Type B pancreatic cell (in vitro differentiated cells): ENCODE measurements at regions not wholly inside any gene's neighbourhood (a gene's known extent, or its start where the extent isn't known, plus 50 kb on each side); places are given as distances from the start of the nearest gene placed in this dataset.

Experiments
- DNase-seq: peaks from one replicate; pipeline ENCODE4 v3.0.0; 2021; ENCODE audit warnings: mixed read lengths; ENCODE audit not compliant: unreplicated experiment; ENCODE audit errors: extremely low spot score
- H3K27ac Mint-ChIP-seq: 2 replicates; pipeline ENCODE4 v1.8.0; 2021; ENCODE audit warnings: mild to moderate bottlenecking, mixed read lengths
- H3K27me3 Mint-ChIP-seq: 2 replicates; pipeline ENCODE4 v1.8.0; 2021; ENCODE audit warnings: mixed read lengths
- H3K36me3 Mint-ChIP-seq: 2 replicates; pipeline ENCODE4 v1.8.0; 2021; ENCODE audit warnings: mixed read lengths
- H3K4me1 Mint-ChIP-seq: one replicate; pipeline ENCODE4 v1.8.0; 2021; ENCODE audit warnings: mixed read lengths; ENCODE audit not compliant: unreplicated experiment
- H3K4me3 Mint-ChIP-seq: 2 replicates; pipeline ENCODE4 v1.8.0; 2021; ENCODE audit warnings: mild to moderate bottlenecking, mixed read lengths
- H3K9me3 Mint-ChIP-seq: 2 replicates; pipeline ENCODE4 v1.8.0; 2021; ENCODE audit warnings: mixed read lengths
- CTCF ChIP-seq: fragments of 200-600 bp; sonication (generic); conservative IDR thresholded peaks from 2 replicates; pipeline ENCODE4 v1.5.0; 2021; ENCODE audit warnings: antibody characterized with exemption, mild to moderate bottlenecking

GRCh38 chr14:81743605-81744004 is 210.0 kb upstream of the SEL1L start:
- no peak overlapping the region for H3K27ac Mint-ChIP-seq
- peaks cover 8% of the 10 kb centered on the region for H3K4me1 Mint-ChIP-seq
- no peak overlapping the region for H3K4me3 Mint-ChIP-seq
- no peaks in the 10 kb centered on the region for H3K36me3 Mint-ChIP-seq
- no peaks in the 10 kb centered on the region for H3K9me3 Mint-ChIP-seq
- no peak for DNase-seq
- H3K27me3 Mint-ChIP-seq: peaks cover 3% of the 10 kb centered on the region
- TF ChIP-seq CTCF: no peak

GRCh38 chr14:81751198-81751597 is 217.5 kb upstream of the SEL1L start:
- H3K9me3 Mint-ChIP-seq: no peaks in the 10 kb centered on the region
- no peaks in the 10 kb centered on the region for H3K36me3 Mint-ChIP-seq
- H3K27ac Mint-ChIP-seq: no peak overlapping the region
- H3K4me3 Mint-ChIP-seq: no peak overlapping the region
- H3K4me1 Mint-ChIP-seq: peaks cover 8% of the 10 kb centered on the region
- DNase-seq: no peak
- peaks cover 5% of the 10 kb centered on the region for H3K27me3 Mint-ChIP-seq
- no peak for TF ChIP-seq CTCF

GRCh38 chr14:81759541-81759940 is 225.9 kb upstream of the SEL1L start:
- H3K36me3 Mint-ChIP-seq: no peaks in the 10 kb centered on the region
- H3K9me3 Mint-ChIP-seq: no peaks in the 10 kb centered on the region
- no peak overlapping the region for H3K4me3 Mint-ChIP-seq
- H3K27me3 Mint-ChIP-seq: no peaks in the 10 kb centered on the region
- TF ChIP-seq CTCF: no peak
- no peak overlapping the region for H3K27ac Mint-ChIP-seq
- H3K4me1 Mint-ChIP-seq: no peaks in the 10 kb centered on the region
- DNase-seq: no peak

- Mint-ChIP-seq H3K4me1 (peaks cover 4% of the 10 kb centered on the region), H3K27me3 (peaks cover 3% of the 10 kb centered on the region), H3K27ac (no peak overlapping the region), H3K4me3 (no peak overlapping the region), H3K9me3 (peaks cover 5% of the 10 kb centered on the region), H3K36me3 (no peaks in the 10 kb centered on the region)
- no peak for DNase-seq
- TF ChIP-seq CTCF: no peak
Measured at GRCh38 chr14:81765651-81766275, 232.1 kb upstream of the SEL1L start.

GRCh38 chr14:81766321-81766915 is 232.8 kb upstream of the SEL1L start:
- Mint-ChIP-seq H3K4me3 (no peak overlapping the region), H3K4me1 (peaks cover 4% of the 10 kb centered on the region), H3K9me3 (peaks cover 5% of the 10 kb centered on the region), H3K27me3 (peaks cover 3% of the 10 kb centered on the region), H3K36me3 (no peaks in the 10 kb centered on the region), H3K27ac (no peak overlapping the region)
- DNase-seq: no peak
- no peak for TF ChIP-seq CTCF
